GM23338 (cell line): ENCODE measurements at regions not wholly inside any gene's neighbourhood (a gene's known extent, or its start where the extent isn't known, plus 50 kb on each side); places are given as distances from the start of the nearest gene placed in this dataset.

Source experiments
- ATAC-seq: fragments of 200-7000 bp; cut with Tn5 transposase; 3 replicates; pipeline ENCODE4 v1.9.1; 2020
- DNase-seq: peaks from one replicate; pipeline ENCODE4 v3.0.0-alpha.2; 2015; ENCODE audit warnings: low spot score
- H2AFZ ChIP-seq: fragments of 200-600 bp; sonication (generic); 2 replicates; pipeline ENCODE4 v1.8.0; 2016; ENCODE audit warnings: antibody characterized with exemption, mild to moderate bottlenecking, moderate library complexity
- H3F3A ChIP-seq: fragments of 200-600 bp; sonication (generic); replicated peaks from 2 replicates; pipeline ENCODE4 v1.8.0; 2017; ENCODE audit warnings: antibody characterized with exemption, mixed run types, low read depth
- H3K27ac ChIP-seq: fragments of 200-600 bp; sonication (generic); 2 replicates; pipeline ENCODE4 v1.6.1; 2016; ENCODE audit warnings: low read depth
- H3K27me3 ChIP-seq: fragments of 200-600 bp; sonication (generic); 2 replicates; pipeline ENCODE4 v1.8.0; 2016; ENCODE audit warnings: mild to moderate bottlenecking, mixed run types, moderate library complexity; ENCODE audit not compliant: insufficient read depth
- H3K36me3 ChIP-seq: fragments of 200-600 bp; sonication (generic); 2 replicates; pipeline ENCODE4 v1.8.0; 2016; ENCODE audit warnings: mild to moderate bottlenecking; ENCODE audit not compliant: insufficient read depth
- H3K4me1 ChIP-seq: fragments of 200-600 bp; sonication (generic); 2 replicates; pipeline ENCODE4 v1.8.0; 2016; ENCODE audit warnings: mild to moderate bottlenecking, moderate library complexity; ENCODE audit not compliant: insufficient read depth
- H3K4me2 ChIP-seq: fragments of 200-600 bp; sonication (generic); 2 replicates; pipeline ENCODE4 v1.7.1; 2017; ENCODE audit warnings: mixed run types
- H3K4me3 ChIP-seq: fragments of 200-600 bp; sonication (generic); 2 replicates; pipeline ENCODE4 v1.6.1; 2016; ENCODE audit warnings: mixed run types
- H3K79me2 ChIP-seq: fragments of 200-600 bp; sonication (generic); replicated peaks from 2 replicates; pipeline ENCODE4 v1.8.0; 2017; ENCODE audit warnings: mild to moderate bottlenecking; ENCODE audit not compliant: insufficient read depth
- H3K9me2 ChIP-seq: fragments of 200-600 bp; sonication (generic); 2 replicates; pipeline ENCODE4 v1.8.0; 2017; ENCODE audit not compliant: insufficient read depth
- H4K20me1 ChIP-seq: fragments of 200-600 bp; sonication (generic); replicated peaks from 2 replicates; pipeline ENCODE4 v1.8.0; 2017; ENCODE audit warnings: mild to moderate bottlenecking; ENCODE audit not compliant: insufficient read depth
- H3K27ac Mint-ChIP-seq: 2 replicates; pipeline ENCODE4 v1.8.0; 2020; ENCODE audit warnings: inconsistent platforms, mild to moderate bottlenecking, moderate library complexity, mixed read lengths
- H3K27me3 Mint-ChIP-seq: 3 replicates; pipeline ENCODE4 v1.8.0; 2022; ENCODE audit warnings: low read depth, mild to moderate bottlenecking, moderate library complexity, mixed read lengths, inconsistent platforms; ENCODE audit not compliant: insufficient read depth, poor library complexity
- H3K36me3 Mint-ChIP-seq: 3 replicates; pipeline ENCODE4 v1.8.0; 2021; ENCODE audit warnings: low read depth, mild to moderate bottlenecking, inconsistent platforms, moderate library complexity, mixed read lengths
- H3K4me1 Mint-ChIP-seq: 3 replicates; pipeline ENCODE4 v1.8.0; 2020; ENCODE audit warnings: mild to moderate bottlenecking, inconsistent platforms, mixed read lengths
- H3K4me3 Mint-ChIP-seq: 3 replicates; pipeline ENCODE4 v1.8.0; 2021; ENCODE audit warnings: moderate library complexity, mild to moderate bottlenecking, inconsistent platforms, mixed read lengths
- H3K9me3 Mint-ChIP-seq: 3 replicates; pipeline ENCODE4 v1.8.0; 2020; ENCODE audit warnings: moderate library complexity, mild to moderate bottlenecking, inconsistent platforms, mixed read lengths
- EZH2 ChIP-seq: fragments of 200-600 bp; sonication (generic); IDR thresholded peaks from one replicate; pipeline ENCODE4 v1.8.0; 2017; ENCODE audit warnings: antibody characterized with exemption, mild to moderate bottlenecking, low read depth; ENCODE audit not compliant: unreplicated experiment
- JUNB ChIP-seq: IDR thresholded peaks from one replicate; pipeline ENCODE4 v1.6.1; 2016; ENCODE audit warnings: antibody characterized with exemption; ENCODE audit not compliant: unreplicated experiment
- ZNF114 ChIP-seq: fragments of 250-450 bp; sonication (Bioruptor Pico); IDR thresholded peaks from 2 replicates; pipeline ENCODE4 v1.5.0; 2020; ENCODE audit warnings: mild to moderate bottlenecking, moderate library complexity
- ZNF462 ChIP-seq: fragments of 250-450 bp; sonication (Bioruptor Pico); IDR thresholded peaks from 2 replicates; pipeline ENCODE4 v1.5.0; 2020; ENCODE audit warnings: mild to moderate bottlenecking, moderate library complexity
- TF ChIP-seq, protein P1 (sequence below), 2 experiments: fragments of 200-600 bp in 1 of 2; sonication (generic) in 1 of 2; conservative IDR thresholded peaks; 2 replicates each; pipeline versions ENCODE4 v1.5.1 to v1.6.1; 2016 to 2017; ENCODE audit warnings: antibody characterized with exemption in 2 of 2, low read depth in 2 of 2, mild to moderate bottlenecking in 2 of 2, moderate library complexity in 1 of 2

GRCh38 chr5:63563008-63563917, 399.0 kb downstream of the HTR1A start:
- H3K4me2 ChIP-seq: no peak overlapping the region
- no peaks in the 10 kb centered on the region; the same call in 2 of the 3 replicates for H3K4me1 Mint-ChIP-seq
- H3K36me3 Mint-ChIP-seq: peaks cover 19% of the 10 kb centered on the region
- H3K4me1 ChIP-seq: no peaks in the 10 kb centered on the region
- H3K79me2 ChIP-seq: no peaks in the 10 kb centered on the region
- peaks cover 35% of the 10 kb centered on the region for H3K9me3 Mint-ChIP-seq
- DNase-seq: no peak
- no peaks in the 10 kb centered on the region for H3K36me3 ChIP-seq
- no peak overlapping the region for H3K27ac Mint-ChIP-seq
- ATAC-seq: no peak
- H3K4me3 Mint-ChIP-seq: no peak overlapping the region
- no peaks in the 10 kb centered on the region for H3F3A ChIP-seq
- H3K9me2 ChIP-seq: 0 out of 2 replicates have a peak, but pooled peaks cover 9% of the 10 kb centered on the region
- no peak overlapping the region for H3K27ac ChIP-seq
- H4K20me1 ChIP-seq: no peaks in the 10 kb centered on the region
- no peak for TF ChIP-seq JUNB
- TF ChIP-seq ZNF114 (CRISPR knock-in tag): no peak
- H3K27me3 Mint-ChIP-seq: no peaks in the 10 kb centered on the region
- no peaks in the 10 kb centered on the region for H3K27me3 ChIP-seq
- H2AFZ ChIP-seq: no peak overlapping the region
- no peak overlapping the region for H3K4me3 ChIP-seq

DNA sequence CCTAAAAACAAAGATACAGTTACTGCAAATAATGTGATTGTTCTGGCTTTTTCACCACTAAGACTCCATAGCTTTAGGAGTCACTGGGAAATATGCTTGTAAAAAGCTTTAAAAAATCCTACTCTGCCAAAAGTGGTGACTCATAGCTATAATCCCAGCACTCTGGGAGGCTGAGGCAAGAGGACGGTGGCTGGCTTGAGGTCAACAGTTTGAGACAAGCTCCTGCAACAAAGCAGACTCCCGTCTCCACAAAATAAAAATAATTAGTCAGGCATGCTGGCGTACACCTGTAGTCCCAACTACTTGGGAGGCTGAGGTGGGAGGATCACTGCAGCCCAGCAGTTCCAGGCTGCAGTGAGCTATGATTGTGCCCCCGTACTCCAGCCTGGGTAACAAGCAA, 406.4 kb downstream of the HTR1A start:
- no peak overlapping the region for H3K27ac Mint-ChIP-seq
- peaks cover 7% of the 10 kb centered on the region; the same call in 2 of the 3 replicates for H3K9me3 Mint-ChIP-seq
- no peak for ATAC-seq

GRCh38 chr5:63554191-63554590, 408.1 kb downstream of the HTR1A start:
- Histone ChIP-seq H3K4me3 (no peak overlapping the region), H3K36me3 (no peaks in the 10 kb centered on the region), H3K27me3 (no peaks in the 10 kb centered on the region), H3K79me2 (no peaks in the 10 kb centered on the region), H3F3A (no peaks in the 10 kb centered on the region), H3K4me2 (no peak overlapping the region), H3K9me2 (no peaks in the 10 kb centered on the region), H2AFZ (no peak overlapping the region), H3K27ac (no peak overlapping the region), H3K4me1 (no peaks in the 10 kb centered on the region), H4K20me1 (no peaks in the 10 kb centered on the region)
- Mint-ChIP-seq H3K4me1 (no peaks in the 10 kb centered on the region; the same call in 2 of the 3 replicates), H3K4me3 (no peak overlapping the region), H3K27me3 (no peaks in the 10 kb centered on the region), H3K27ac (no peak overlapping the region), H3K9me3 (no peaks in the 10 kb centered on the region), H3K36me3 (no peaks in the 10 kb centered on the region)
- DNase-seq: no peak
- no peak for ATAC-seq
- TF ChIP-seq ZNF462 (no peak), EZH2 (no peak)

More for the DNA sequence above, 406.4 kb downstream of the HTR1A start:
- no peak for TF ChIP-seq EZH2
- TF ChIP-seq, protein P1, sequence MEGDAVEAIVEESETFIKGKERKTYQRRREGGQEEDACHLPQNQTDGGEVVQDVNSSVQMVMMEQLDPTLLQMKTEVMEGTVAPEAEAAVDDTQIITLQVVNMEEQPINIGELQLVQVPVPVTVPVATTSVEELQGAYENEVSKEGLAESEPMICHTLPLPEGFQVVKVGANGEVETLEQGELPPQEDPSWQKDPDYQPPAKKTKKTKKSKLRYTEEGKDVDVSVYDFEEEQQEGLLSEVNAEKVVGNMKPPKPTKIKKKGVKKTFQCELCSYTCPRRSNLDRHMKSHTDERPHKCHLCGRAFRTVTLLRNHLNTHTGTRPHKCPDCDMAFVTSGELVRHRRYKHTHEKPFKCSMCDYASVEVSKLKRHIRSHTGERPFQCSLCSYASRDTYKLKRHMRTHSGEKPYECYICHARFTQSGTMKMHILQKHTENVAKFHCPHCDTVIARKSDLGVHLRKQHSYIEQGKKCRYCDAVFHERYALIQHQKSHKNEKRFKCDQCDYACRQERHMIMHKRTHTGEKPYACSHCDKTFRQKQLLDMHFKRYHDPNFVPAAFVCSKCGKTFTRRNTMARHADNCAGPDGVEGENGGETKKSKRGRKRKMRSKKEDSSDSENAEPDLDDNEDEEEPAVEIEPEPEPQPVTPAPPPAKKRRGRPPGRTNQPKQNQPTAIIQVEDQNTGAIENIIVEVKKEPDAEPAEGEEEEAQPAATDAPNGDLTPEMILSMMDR (conservative IDR thresholded peaks at IDR 0.05; ENCODE audit: low read depth in 2 of 2): no peak
- TF ChIP-seq JUNB: no peak
- Mint-ChIP-seq H3K4me3 (no peak overlapping the region), H3K36me3 (no peaks in the 10 kb centered on the region), H3K4me1 (no peaks in the 10 kb centered on the region; the same call in 2 of the 3 replicates), H3K27me3 (no peaks in the 10 kb centered on the region)
- Histone ChIP-seq H2AFZ (no peak overlapping the region), H3K4me3 (no peak overlapping the region), H3F3A (no peaks in the 10 kb centered on the region), H3K27ac (no peak overlapping the region), H3K36me3 (no peaks in the 10 kb centered on the region), H3K4me1 (no peaks in the 10 kb centered on the region), H3K4me2 (no peak overlapping the region), H3K27me3 (no peaks in the 10 kb centered on the region), H3K9me2 (0 out of 2 replicates have a peak, but pooled peaks cover 2% of the 10 kb centered on the region), H4K20me1 (no peaks in the 10 kb centered on the region), H3K79me2 (no peaks in the 10 kb centered on the region)
- DNase-seq: no peak
